Vagina (tissue), 2 donors: ENCODE measurements at regions not wholly inside any gene's neighbourhood (a gene's known extent, or its start where the extent isn't known, plus 50 kb on each side); places are given as distances from the start of the nearest gene placed in this dataset.

Experiments used
- DNase-seq, 2 donors: peaks; one replicate each; pipeline ENCODE4 v3.0.0-alpha.2; 2017; ENCODE audit errors: extremely low spot score in 2 of 2
- H3K27ac ChIP-seq: fragments of 200-600 bp; sonication (generic); one replicate; pipeline ENCODE4 v1.5.1; 2019
- H3K27me3 ChIP-seq: fragments of 200-600 bp; sonication (generic); one replicate; pipeline ENCODE4 v1.5.1; 2019
- H3K36me3 ChIP-seq, 2 donors: fragments of 200-600 bp; sonication (generic); one replicate each; pipeline ENCODE4 v1.5.1; 2017 to 2019
- H3K4me1 ChIP-seq: fragments of 200-600 bp; sonication (generic); one replicate; pipeline ENCODE4 v1.5.1; 2019
- H3K4me3 ChIP-seq, 2 donors: fragments of 200-600 bp; sonication (generic); 1 replicate in 1 of 2; 2 replicates in 1 of 2; pipeline ENCODE4 v1.5.1; 2016 to 2019
- H3K9me3 ChIP-seq: fragments of 200-600 bp; sonication (generic); one replicate; pipeline ENCODE4 v1.5.1; 2019
- POLR2A ChIP-seq, 2 donors: fragments of 450-650 bp; IDR thresholded peaks; one replicate each; pipeline ENCODE4 v1.6.1; 2017; ENCODE audit warnings: antibody characterized with exemption in 2 of 2, mild to moderate bottlenecking in 2 of 2, moderate library complexity in 2 of 2
- POLR2AphosphoS5 ChIP-seq, 2 donors: sonication (generic); formaldehyde crosslinking; IDR thresholded peaks; one replicate each; pipeline ENCODE4 v1.9.0; 2017; ENCODE audit warnings: antibody characterized with exemption in 2 of 2, mild to moderate bottlenecking in 2 of 2, low read depth in 1 of 2; ENCODE audit not compliant: insufficient read depth in 1 of 2
- intact Hi-C: fragments of 100-400 bp; cut with DNase I; formaldehyde crosslinking; loops from one replicate; pipeline ENCODE4 v1.15.1; 2023
- TF ChIP-seq, protein P1 (sequence below), 3 experiments: fragments of 450-650 bp in 2 of 3; fragments of 200-600 bp in 1 of 3; sonication (generic) in 1 of 3; IDR thresholded peaks; one replicate each; pipeline ENCODE4 v1.5.1; 2017 to 2019; ENCODE audit warnings: antibody characterized with exemption in 3 of 3, mild to moderate bottlenecking in 2 of 3, moderate library complexity in 2 of 3

DNA sequence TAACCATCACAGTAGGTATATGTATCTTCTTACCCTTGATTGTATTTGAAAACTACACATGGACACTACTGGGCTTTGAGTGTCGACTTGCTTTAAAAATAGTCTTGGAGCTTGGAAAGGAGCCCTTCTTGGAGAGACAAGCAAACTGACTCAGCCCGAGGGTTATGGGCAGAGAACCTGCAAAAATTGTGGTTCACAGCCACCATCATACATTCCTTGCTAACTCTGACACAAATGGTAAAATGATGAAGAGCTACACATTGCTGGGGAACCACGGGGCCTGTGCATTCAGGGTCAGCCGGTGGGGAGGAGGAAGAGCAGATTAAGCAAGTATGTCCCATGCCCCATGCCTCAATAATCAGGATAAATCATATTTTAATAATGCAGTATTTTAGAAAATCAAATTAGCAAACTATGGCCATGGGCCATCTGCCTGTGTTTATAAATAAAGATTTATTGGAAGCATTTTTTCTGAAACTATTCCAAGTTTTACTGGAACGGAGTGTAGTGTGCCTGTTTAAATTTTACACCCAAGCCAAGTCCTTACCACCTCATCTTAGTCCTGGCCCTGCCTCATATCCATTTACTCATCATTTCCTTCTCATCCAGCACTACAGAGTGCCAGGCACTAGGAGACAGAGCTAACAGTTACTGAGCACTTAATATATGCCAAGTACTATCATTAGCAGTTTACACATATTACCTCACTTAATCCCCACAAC lies 195.7 kb downstream of the PALM2AKAP2 start:
- no peaks in the 10 kb centered on the region for H3K36me3 ChIP-seq
- DNase-seq = no peak
- intact Hi-C loops = no loop called here

DNA sequence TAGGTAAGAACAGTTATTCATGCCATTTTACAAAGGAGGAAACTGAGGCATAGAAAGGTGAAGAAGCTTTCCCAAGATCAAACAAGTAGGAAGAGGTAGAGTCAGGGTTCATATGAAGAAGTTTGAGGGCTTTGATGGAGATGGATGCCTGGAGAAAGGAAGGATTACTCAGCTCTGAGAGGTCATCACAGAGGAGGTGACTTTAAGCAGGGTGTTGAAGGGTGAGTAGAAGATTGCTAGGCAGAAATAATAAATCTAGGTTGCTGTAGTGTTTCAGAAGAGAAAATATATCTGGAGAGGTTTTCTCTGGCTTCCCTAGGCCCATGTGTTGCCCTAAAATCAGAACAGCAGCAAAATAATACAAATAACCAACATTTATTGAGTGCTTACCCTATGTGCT lies 196.3 kb downstream of the PALM2AKAP2 start:
- intact Hi-C loops = no loop called here
- no peak for DNase-seq
- TF ChIP-seq POLR2A (IDR thresholded peaks at IDR 0.05) (no peak), POLR2AphosphoS5 (IDR thresholded peaks at IDR 0.05; ENCODE audit: insufficient read depth in 1 of 2, low read depth in 1 of 2) (no peak)
- TF ChIP-seq, protein P1, sequence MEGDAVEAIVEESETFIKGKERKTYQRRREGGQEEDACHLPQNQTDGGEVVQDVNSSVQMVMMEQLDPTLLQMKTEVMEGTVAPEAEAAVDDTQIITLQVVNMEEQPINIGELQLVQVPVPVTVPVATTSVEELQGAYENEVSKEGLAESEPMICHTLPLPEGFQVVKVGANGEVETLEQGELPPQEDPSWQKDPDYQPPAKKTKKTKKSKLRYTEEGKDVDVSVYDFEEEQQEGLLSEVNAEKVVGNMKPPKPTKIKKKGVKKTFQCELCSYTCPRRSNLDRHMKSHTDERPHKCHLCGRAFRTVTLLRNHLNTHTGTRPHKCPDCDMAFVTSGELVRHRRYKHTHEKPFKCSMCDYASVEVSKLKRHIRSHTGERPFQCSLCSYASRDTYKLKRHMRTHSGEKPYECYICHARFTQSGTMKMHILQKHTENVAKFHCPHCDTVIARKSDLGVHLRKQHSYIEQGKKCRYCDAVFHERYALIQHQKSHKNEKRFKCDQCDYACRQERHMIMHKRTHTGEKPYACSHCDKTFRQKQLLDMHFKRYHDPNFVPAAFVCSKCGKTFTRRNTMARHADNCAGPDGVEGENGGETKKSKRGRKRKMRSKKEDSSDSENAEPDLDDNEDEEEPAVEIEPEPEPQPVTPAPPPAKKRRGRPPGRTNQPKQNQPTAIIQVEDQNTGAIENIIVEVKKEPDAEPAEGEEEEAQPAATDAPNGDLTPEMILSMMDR (IDR thresholded peaks at IDR 0.05) = no peak
- Histone ChIP-seq H3K9me3 (no peaks in the 10 kb centered on the region), H3K4me1 (no peaks in the 10 kb centered on the region), H3K36me3 (no peaks in the 10 kb centered on the region), H3K27me3 (no peaks in the 10 kb centered on the region), H3K27ac (no peak overlapping the region), H3K4me3 (no peak overlapping the region)

More for the DNA sequence above, 195.7 kb downstream of the PALM2AKAP2 start:
- H3K9me3 ChIP-seq = no peaks in the 10 kb centered on the region
- H3K4me3 ChIP-seq = no peak overlapping the region
- TF ChIP-seq, protein P1 (IDR thresholded peaks at IDR 0.05) = no peak
- no peak for TF ChIP-seq POLR2A (IDR thresholded peaks at IDR 0.05)
- no peak for TF ChIP-seq POLR2AphosphoS5 (IDR thresholded peaks at IDR 0.05; ENCODE audit: insufficient read depth in 1 of 2, low read depth in 1 of 2)
- no peaks in the 10 kb centered on the region for H3K27me3 ChIP-seq
- no peaks in the 10 kb centered on the region for H3K4me1 ChIP-seq
- H3K27ac ChIP-seq = no peak overlapping the region

DNA sequence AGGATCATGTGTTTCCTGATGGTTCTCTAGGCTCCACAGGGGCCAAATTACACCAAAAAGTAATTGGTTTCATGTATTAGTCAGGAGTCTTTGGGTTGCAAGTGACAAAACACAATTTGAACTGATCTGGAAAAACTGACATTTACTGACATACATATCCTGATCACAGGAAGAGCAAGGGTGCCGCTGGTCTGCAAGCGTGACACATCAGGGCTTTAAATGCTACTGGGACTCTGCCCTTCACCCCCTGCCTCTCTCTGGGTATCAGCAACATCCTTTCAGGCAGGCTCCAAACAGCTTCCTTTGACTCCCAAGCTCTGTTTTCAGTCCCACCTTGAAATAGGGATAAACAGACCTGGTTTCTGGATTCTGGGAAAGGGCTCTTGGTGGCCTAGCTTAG lies 197.5 kb downstream of the PALM2AKAP2 start:
- TF ChIP-seq, protein P1 (IDR thresholded peaks at IDR 0.05) = no peak
- TF ChIP-seq POLR2A (IDR thresholded peaks at IDR 0.05) (no peak), POLR2AphosphoS5 (IDR thresholded peaks at IDR 0.05; ENCODE audit: insufficient read depth in 1 of 2, low read depth in 1 of 2) (no peak)
- intact Hi-C loops = no loop called here

DNA sequence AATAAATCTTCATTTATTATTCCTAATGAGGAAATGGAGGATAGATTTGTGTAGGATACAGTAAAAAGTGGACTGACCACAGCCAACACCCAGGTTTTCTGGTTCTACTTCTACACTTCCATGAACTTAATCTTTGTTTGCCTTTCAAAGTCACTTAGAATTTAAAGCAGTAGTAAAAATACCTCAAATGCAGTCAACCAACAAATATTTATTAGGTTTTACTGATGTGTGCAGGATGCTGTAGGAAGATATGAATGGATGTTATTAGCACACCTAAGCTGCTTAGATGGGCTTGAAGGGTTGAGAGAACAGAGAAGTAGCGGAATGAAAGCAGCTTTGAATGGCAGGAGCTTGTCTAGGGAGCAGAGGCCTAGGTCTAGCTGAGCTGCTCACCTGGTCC lies 201.1 kb downstream of the PALM2AKAP2 start:
- TF ChIP-seq POLR2A (IDR thresholded peaks at IDR 0.05) (no peak), POLR2AphosphoS5 (IDR thresholded peaks at IDR 0.05; ENCODE audit: insufficient read depth in 1 of 2, low read depth in 1 of 2) (no peak)
- TF ChIP-seq, protein P1 (IDR thresholded peaks at IDR 0.05) = no peak
- Histone ChIP-seq H3K36me3 (no peaks in the 10 kb centered on the region), H3K4me1 (no peaks in the 10 kb centered on the region), H3K4me3 (no peak overlapping the region), H3K9me3 (no peaks in the 10 kb centered on the region), H3K27ac (no peak overlapping the region), H3K27me3 (no peaks in the 10 kb centered on the region)
- intact Hi-C loops = no loop called here
- no peak for DNase-seq

More for the DNA sequence above, 197.5 kb downstream of the PALM2AKAP2 start:
- Histone ChIP-seq H3K36me3 (no peaks in the 10 kb centered on the region), H3K27ac (no peak overlapping the region), H3K9me3 (no peaks in the 10 kb centered on the region), H3K27me3 (no peaks in the 10 kb centered on the region), H3K4me3 (no peak overlapping the region), H3K4me1 (no peaks in the 10 kb centered on the region)
- no peak for DNase-seq

DNA sequence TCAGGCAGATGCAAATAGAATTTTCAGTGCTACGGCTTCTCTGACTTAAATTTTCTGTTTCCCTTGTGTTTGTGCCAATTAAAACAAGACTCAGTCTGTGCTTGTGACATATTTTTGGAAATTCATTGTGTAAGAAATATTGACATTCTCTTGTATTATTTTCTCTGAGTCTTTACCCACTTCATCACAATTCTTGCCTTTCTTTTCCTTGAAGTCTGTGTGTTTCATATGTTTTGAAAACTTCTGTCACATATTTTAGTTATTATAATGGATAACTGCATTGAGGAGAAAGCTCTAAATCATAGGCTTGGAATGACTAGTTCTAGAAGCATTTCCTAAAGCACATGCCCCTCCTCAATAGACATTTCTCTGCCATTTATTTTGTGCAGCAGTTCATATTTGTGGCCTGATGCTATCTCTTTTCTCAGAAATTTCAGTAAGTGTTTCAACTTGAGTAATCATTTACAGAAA lies 206.6 kb downstream of the PALM2AKAP2 start:
- intact Hi-C loops = no loop called here
- TF ChIP-seq POLR2AphosphoS5 (IDR thresholded peaks at IDR 0.05; ENCODE audit: insufficient read depth in 1 of 2, low read depth in 1 of 2) (no peak), POLR2A (IDR thresholded peaks at IDR 0.05) (no peak)
- TF ChIP-seq, protein P1 (IDR thresholded peaks at IDR 0.05) = no peak
- DNase-seq = no peak

More for the DNA sequence above, 206.6 kb downstream of the PALM2AKAP2 start:
- no peak overlapping the region for H3K27ac ChIP-seq
- no peaks in the 10 kb centered on the region for H3K27me3 ChIP-seq
- no peaks in the 10 kb centered on the region for H3K36me3 ChIP-seq
- no peaks in the 10 kb centered on the region for H3K4me1 ChIP-seq
- H3K9me3 ChIP-seq = no peaks in the 10 kb centered on the region
- no peak overlapping the region for H3K4me3 ChIP-seq
